Left lobe of liver (tissue), 2 donors: ENCODE measurements at regions not wholly inside any gene's neighbourhood (a gene's known extent, or its start where the extent isn't known, plus 50 kb on each side); places are given as distances from the start of the nearest gene placed in this dataset.

ENCODE experiments used
- ATAC-seq: fragments of 200-7000 bp; cut with Tn5 transposase; one replicate; pipeline ENCODE4 v1.9.1; 2020; ENCODE audit warnings: mild to moderate bottlenecking, moderate library complexity
- DNase-seq: peaks from one replicate; pipeline ENCODE4 v3.0.0-alpha.2; 2020; ENCODE audit warnings: low spot score
- donor health status: DM: no; HTN: no; CAD: no; lungs with moderate emphysema.
- donor health status: DM: no; HTN: yes; CAD: no.

GRCh38 chr9:28542928-28543327 is 969.6 kb upstream of the C9orf72 start:
- ATAC-seq = no peak
- DNase-seq = no peak

DNA sequence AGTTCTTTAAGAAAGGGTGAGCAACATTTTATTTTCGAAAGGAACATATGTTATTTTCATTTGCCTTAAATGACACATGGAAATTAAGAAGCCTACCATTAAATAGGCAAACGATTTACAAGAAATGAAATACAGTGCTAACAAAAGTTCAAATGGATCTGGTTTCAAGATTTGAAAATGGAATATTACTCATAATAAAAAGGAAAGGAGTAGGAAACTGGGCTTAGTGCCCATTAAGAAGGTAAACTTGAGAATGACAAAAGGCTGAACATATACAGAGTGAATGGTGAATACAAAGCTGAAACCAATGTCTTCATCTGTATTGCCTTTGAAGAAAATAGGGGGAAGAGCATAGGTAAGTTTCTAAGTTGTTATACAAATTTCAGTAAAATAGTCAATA is 974.2 kb upstream of the C9orf72 start:
- no peak for DNase-seq
- no peak for ATAC-seq

GRCh38 chr9:28563291-28563934 is 990.1 kb upstream of the C9orf72 start:
- ATAC-seq = no peak

GRCh38 chr9:28583832-28584231 is 1010.6 kb upstream of the C9orf72 start:
- no peak for DNase-seq
- no peak for ATAC-seq

More at GRCh38 chr9:28563291-28563934, 990.1 kb upstream of the C9orf72 start:
- no peak for DNase-seq

DNA sequence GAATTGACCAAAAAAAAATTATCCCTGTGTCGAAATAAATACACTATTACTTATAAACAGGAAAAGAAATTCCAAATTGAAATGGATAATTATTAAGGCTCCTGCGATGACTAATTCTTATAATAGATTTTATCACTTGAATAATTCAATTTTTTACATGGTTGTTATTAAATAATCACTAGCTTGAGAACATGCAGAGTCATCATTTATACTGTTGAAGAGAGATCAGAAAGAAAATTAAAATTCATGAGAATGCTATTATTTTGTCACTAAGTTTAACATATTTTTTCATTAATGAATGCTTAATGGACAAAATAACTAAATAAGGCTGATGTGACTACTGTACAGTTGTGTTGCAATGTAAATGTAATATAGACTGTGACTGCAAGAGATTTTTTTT is 1011.3 kb upstream of the C9orf72 start:
- ATAC-seq (no peak), DNase-seq (no peak)

GRCh38 chr9:28587052-28587451 is 1013.8 kb upstream of the C9orf72 start:
- no peak for DNase-seq
- ATAC-seq = no peak

DNA sequence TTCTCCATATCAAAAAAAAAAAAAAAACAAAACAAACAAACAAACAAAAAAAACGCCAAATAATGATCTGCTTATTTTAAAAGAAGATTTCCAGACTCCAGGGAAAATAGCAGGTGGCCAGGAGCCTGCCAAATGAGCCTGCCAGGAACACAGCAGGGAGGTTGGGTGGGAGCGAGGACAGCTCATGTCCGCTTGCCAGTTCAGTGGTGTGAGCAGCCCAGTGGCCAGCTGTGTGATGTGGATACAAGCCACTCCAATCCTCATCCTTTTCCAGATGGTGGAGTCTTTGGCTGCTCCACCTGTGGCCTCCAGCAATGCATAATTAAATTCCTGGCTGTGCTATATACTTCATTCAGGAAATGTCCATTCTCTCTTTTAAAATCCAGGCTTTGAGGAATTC is 1025.1 kb upstream of the C9orf72 start:
- no peak for ATAC-seq
- no peak for DNase-seq

DNA sequence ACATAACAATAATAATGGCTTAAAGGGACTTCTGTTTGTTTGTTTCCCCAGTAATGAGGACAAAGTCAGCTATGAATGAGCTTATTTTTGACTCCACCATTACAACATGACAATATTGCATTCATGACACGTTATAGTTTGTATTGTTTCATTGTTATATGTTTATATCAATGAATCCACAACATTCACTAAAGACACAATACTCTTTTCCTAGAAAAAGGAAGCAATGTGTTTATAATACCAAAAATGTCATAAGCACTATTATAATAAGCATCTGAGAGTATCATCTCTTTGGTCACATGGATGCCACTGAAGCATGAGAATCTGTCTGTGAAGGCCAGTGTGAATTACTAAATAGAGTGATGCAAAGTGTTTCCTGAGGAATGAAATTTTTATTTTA is 1026.9 kb upstream of the C9orf72 start:
- ATAC-seq (no peak), DNase-seq (no peak)

DNA sequence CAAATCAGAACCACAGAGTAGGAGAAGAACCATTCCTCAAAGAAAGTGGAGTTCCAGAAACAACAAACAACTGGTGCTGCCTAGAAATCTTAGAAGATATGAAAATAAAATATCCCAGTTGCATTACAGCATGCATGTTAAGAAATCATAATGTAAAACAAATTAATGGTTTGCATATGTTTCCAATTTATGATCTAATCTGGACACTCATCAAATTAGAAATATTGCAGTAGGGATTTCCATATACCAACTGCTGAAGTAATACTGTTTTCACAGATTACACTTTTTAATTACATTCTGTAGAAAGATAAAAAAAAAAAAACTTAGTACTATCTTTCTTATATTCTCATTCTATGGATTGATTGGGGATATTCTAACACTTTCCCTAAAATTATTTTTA is 1034.6 kb upstream of the C9orf72 start:
- DNase-seq (no peak), ATAC-seq (no peak)

- DNase-seq (no peak), ATAC-seq (no peak)
These were observed 1037.1 kb upstream of the C9orf72 start for GRCh38 chr9:28610339-28610738.

GRCh38 chr9:28616310-28616709 is 1043.0 kb upstream of the C9orf72 start:
- no peak for DNase-seq
- no peak for ATAC-seq

- ATAC-seq = no peak
- no peak for DNase-seq
These were observed 1046.7 kb upstream of the C9orf72 start for GRCh38 chr9:28620011-28620410.

- DNase-seq = no peak
- no peak for ATAC-seq
These were observed 1047.4 kb upstream of the C9orf72 start for GRCh38 chr9:28620661-28621060.

DNA sequence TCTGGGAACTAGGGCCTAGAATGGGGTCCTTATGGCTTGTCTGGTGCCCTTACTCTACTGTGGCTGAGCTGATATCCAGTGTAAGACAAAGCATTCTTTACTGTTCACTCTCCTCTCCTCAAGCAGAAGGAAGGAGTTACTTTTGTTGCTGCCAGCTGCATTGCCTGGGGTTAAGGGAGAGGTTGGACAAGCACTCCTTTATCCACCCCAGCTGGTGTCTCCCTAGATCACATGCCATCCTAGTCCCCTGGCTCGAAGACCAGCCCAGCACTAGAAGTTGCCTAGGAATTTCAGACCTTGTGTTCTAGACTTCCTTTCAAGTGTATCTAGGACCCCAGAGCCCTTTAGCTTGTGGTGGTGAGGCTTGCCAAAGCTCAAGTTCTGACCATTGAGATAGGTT is 1051.5 kb upstream of the C9orf72 start:
- DNase-seq = no peak
- ATAC-seq = no peak

GRCh38 chr9:28628031-28628430 is 1054.8 kb upstream of the C9orf72 start:
- no peak for DNase-seq
- no peak for ATAC-seq

DNA sequence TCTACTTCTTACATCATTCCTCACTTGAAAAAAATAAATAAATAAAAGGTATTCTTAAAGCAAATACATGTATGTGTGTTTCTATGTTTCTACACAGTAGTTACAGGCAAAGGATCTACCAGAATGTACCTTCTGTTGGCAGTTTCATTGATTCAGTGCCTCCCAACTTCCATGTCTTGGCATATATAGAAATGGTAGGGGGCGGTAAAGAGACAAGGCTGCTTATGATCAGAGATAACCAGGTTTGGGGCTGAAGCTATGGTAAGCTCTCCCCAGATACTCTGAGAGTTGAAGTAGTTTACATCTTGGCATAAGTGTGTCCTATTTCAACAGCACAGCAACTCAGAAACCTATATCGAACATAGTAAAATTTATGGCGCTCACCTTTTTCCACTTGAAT is 1075.4 kb upstream of the C9orf72 start:
- no peak for ATAC-seq
- DNase-seq = no peak

GRCh38 chr9:28650327-28650726 is 1077.0 kb upstream of the C9orf72 start:
- no peak for DNase-seq
- ATAC-seq = no peak

DNA sequence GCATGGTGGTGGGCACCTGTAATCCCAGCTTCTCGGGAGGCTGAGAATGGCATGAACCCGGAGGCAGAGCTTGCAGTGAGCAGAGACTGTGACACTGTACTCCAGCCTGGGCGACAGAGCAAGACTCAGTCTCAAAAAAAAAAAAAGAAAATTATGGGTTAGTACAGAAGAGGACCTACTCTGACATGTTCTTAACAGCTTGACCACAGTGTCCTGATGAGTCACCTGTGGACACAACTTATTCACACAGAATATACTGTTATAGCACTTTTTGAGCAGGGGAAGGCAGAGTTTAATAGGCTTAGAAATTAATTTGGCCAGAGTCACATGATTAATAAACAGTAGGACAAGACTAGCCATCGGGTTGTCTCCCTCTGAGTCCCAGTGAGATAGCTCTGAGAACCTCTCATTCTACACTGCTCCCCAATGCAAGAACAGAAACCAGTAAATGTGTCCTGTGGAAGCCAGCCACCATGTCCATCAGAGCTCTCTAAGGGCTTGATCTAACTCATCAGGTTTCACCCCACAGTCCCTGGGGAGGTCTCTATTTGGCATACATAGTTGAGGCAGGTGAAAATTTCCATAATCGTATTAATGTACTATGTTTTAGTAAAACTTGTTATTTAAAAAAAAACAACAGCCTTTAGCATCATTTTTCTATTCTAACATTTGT is 1077.9 kb upstream of the C9orf72 start:
- DNase-seq (no peak), ATAC-seq (no peak)

DNA sequence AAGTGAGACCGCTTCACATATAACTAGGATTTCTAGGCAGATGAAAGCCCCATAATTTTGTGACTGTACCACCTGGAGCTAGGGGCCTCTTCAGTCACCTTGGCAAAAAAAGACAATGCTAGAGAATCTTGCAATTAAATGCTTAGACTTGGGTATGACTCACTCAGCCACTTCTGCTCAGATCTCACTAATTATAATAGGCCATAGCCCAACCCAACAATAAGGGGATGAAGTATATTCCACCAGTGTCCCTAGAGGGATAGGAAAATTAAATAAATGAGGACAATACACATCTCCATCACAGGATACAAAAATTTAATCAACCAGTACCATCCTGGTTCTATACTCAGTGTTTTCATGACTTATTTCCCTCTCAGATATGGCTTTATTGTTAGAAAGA is 1079.9 kb upstream of the C9orf72 start:
- DNase-seq = no peak
- no peak for ATAC-seq

GRCh38 chr9:28656727-28657126 is 1083.4 kb upstream of the C9orf72 start:
- DNase-seq (no peak), ATAC-seq (no peak)

- no peak for DNase-seq
- ATAC-seq = no peak
These were observed 1088.6 kb upstream of the C9orf72 start for GRCh38 chr9:28661853-28662252.

DNA sequence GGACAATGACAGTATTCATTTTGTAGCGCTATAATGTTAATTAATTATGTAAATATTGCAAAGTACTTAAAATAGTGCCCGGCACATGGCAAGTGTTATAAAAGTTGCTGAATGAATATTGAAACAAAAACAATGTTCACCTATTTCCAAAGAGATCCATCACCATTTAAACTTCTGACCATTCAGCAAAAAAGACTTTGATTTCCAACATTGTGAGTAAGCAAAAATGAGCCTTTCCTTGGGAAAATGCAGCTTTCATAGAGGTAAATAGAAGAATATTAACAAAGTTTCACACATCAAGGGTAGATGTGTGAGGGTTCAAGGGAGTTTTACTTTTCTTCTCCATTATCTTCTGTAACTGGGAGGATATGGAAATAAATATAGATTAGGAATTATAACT is 1089.4 kb upstream of the C9orf72 start:
- no peak for ATAC-seq
- no peak for DNase-seq

GRCh38 chr9:28668158-28668557 is 1094.9 kb upstream of the C9orf72 start:
- ATAC-seq = no peak
- no peak for DNase-seq
